H1 (cell line): ENCODE measurements at regions not wholly inside any gene's neighbourhood (a gene's known extent, or its start where the extent isn't known, plus 50 kb on each side); places are given as distances from the start of the nearest gene placed in this dataset.

Experiments
- CTCF ChIA-PET: fragments of 300-600 bp; sonication (Branson Sonifier 250); formaldehyde crosslinking; loops from one replicate; lab custom pipeline; 2021; ENCODE audit not compliant: partially characterized antibody; lab: Charles Lee
- POLR2A ChIA-PET: fragments of 300-600 bp; sonication (Branson Sonifier 250); formaldehyde crosslinking; loops from one replicate; lab custom pipeline; 2021; ENCODE audit warnings: inconsistent platforms; ENCODE audit not compliant: partially characterized antibody; lab: Charles Lee
- DNase-seq, 2 experiments: peaks; one replicate each; pipeline versions ENCODE4 v3.0.0 to v3.0.0-alpha.2; 2010 to 2022; ENCODE audit warnings: low spot score in 2 of 2, low read depth in 1 of 2, mixed read lengths in 1 of 2
- FAIRE-seq: peaks from 2 replicates; lab custom pipeline; 2011; peaks lifted over from hg19 to GRCh38; lab: Jason Lieb, UNC
- H2AFZ ChIP-seq: 2 replicates; pipeline ENCODE4 v1.8.1; 2012; ENCODE audit warnings: low read length, inconsistent platforms
- H2AK5ac ChIP-seq: 2 replicates; pipeline ENCODE4 v1.6.1; 2013; ENCODE audit warnings: low read depth, low read length
- H2BK120ac ChIP-seq: replicated peaks from 2 replicates; pipeline ENCODE3; 2013; ENCODE audit warnings: low read depth, low read length, inconsistent platforms
- H2BK12ac ChIP-seq: 2 replicates; pipeline ENCODE4 v1.6.1; 2013; ENCODE audit warnings: low read depth, low read length
- H2BK15ac ChIP-seq: 2 replicates; pipeline ENCODE4 v1.6.1; 2013; ENCODE audit warnings: low read length
- H2BK20ac ChIP-seq: 2 replicates; pipeline ENCODE4 v1.6.1; 2013; ENCODE audit warnings: low read length
- H2BK5ac ChIP-seq: 2 replicates; pipeline ENCODE4 v1.6.1; 2013; ENCODE audit warnings: low read depth, low read length
- H3K14ac ChIP-seq: 2 replicates; pipeline ENCODE4 v1.6.1; 2013; ENCODE audit warnings: inconsistent platforms; ENCODE audit not compliant: insufficient read length
- H3K18ac ChIP-seq: 2 replicates; pipeline ENCODE4 v1.6.1; 2013; ENCODE audit warnings: low read length; ENCODE audit errors: extremely low read depth
- H3K23ac ChIP-seq: 2 replicates; pipeline ENCODE4 v1.6.1; 2013; ENCODE audit warnings: inconsistent platforms; ENCODE audit not compliant: insufficient read length
- H3K23me2 ChIP-seq: 2 replicates; pipeline ENCODE4 v1.6.1; 2013; ENCODE audit warnings: low read depth, low read length
- H3K27ac ChIP-seq: 2 replicates; pipeline ENCODE4 v1.6.1; 2011; ENCODE audit warnings: low read depth, low read length, inconsistent platforms
- H3K27me3 ChIP-seq, 4 experiments: replicated peaks in 1 of 4; 1 replicate in 1 of 4; 2 replicates in 3 of 4; pipeline versions ENCODE4 v1.6.1 to v1.8.1; 2011 to 2013; ENCODE audit warnings: low read length in 3 of 4, mild to moderate bottlenecking in 3 of 4, inconsistent platforms in 2 of 4, mixed read lengths in 2 of 4, moderate library complexity in 1 of 4; ENCODE audit not compliant: control insufficient read depth in 3 of 4, insufficient read depth in 3 of 4; ENCODE audit errors: extremely low read depth in 1 of 4
- H3K36me3 ChIP-seq, 4 experiments: 2 replicates each; pipeline versions ENCODE4 v1.6.1 to v1.8.1; 2011 to 2013; ENCODE audit warnings: mild to moderate bottlenecking in 4 of 4, low read length in 3 of 4, moderate library complexity in 2 of 4, control low read depth in 1 of 4, inconsistent platforms in 1 of 4; ENCODE audit not compliant: insufficient read depth in 4 of 4, control insufficient read depth in 2 of 4
- H3K4ac ChIP-seq: replicated peaks from 2 replicates; pipeline ENCODE3; 2013; ENCODE audit warnings: low read length, low read depth, mixed read lengths, inconsistent platforms; ENCODE audit not compliant: insufficient read length
- H3K4me1 ChIP-seq, 4 experiments: replicated peaks in 1 of 4; 1 replicate in 1 of 4; 2 replicates in 3 of 4; pipeline versions ENCODE4 v1.6.1 to v1.8.1; 2011 to 2013; ENCODE audit warnings: low read length in 3 of 4, inconsistent platforms in 2 of 4, mixed read lengths in 1 of 4; ENCODE audit not compliant: insufficient read depth in 4 of 4, control insufficient read depth in 3 of 4
- H3K4me2 ChIP-seq, 2 experiments: 2 replicates each; pipeline versions ENCODE4 v1.6.1 to v1.8.1; 2011 to 2013; ENCODE audit warnings: low read depth in 2 of 2, low read length in 2 of 2, control low read depth in 1 of 2, inconsistent platforms in 1 of 2, mild to moderate bottlenecking in 1 of 2; ENCODE audit not compliant: insufficient read depth in 1 of 2
- H3K4me3 ChIP-seq, 4 experiments: fragments of 200-600, 300-600 bp in 1 of 4; sonication (generic), shearing (Covaris generic), sonication (Bioruptor Twin) in 1 of 4; 2 replicates each; pipeline versions ENCODE4 v1.5.1 to v1.8.1; 2011 to 2016; ENCODE audit warnings: low read length in 4 of 4, low read depth in 3 of 4, control low read depth in 2 of 4, inconsistent platforms in 2 of 4, mild to moderate bottlenecking in 2 of 4, mixed read lengths in 1 of 4, moderate library complexity in 1 of 4; ENCODE audit not compliant: insufficient read depth in 2 of 4; ENCODE audit errors: extremely low read depth in 1 of 4
- H3K56ac ChIP-seq: replicated peaks from 2 replicates; pipeline ENCODE3; 2013; ENCODE audit warnings: low read depth, mild to moderate bottlenecking, mixed read lengths, low read length, inconsistent platforms; ENCODE audit not compliant: insufficient read length
- H3K79me1 ChIP-seq: 2 replicates; pipeline ENCODE4 v1.6.1; 2013; ENCODE audit warnings: low read depth, low read length, control low read depth
- H3K79me2 ChIP-seq, 2 experiments: 2 replicates each; pipeline versions ENCODE4 v1.6.1 to v1.8.1; 2012 to 2013; ENCODE audit warnings: low read length in 2 of 2, mild to moderate bottlenecking in 2 of 2, inconsistent platforms in 1 of 2; ENCODE audit not compliant: insufficient read depth in 2 of 2, control insufficient read depth in 1 of 2
- H3K9ac ChIP-seq, 4 experiments: replicated peaks in 1 of 4; 1 replicate in 1 of 4; 2 replicates in 3 of 4; pipeline versions ENCODE4 v1.6.1 to v1.8.1; 2011 to 2013; ENCODE audit warnings: low read depth in 3 of 4, low read length in 3 of 4, control low read depth in 2 of 4, mild to moderate bottlenecking in 2 of 4, moderate library complexity in 2 of 4, inconsistent platforms in 1 of 4; ENCODE audit errors: extremely low read depth in 1 of 4
- H3K9me3 ChIP-seq, 2 experiments: 2 replicates each; pipeline versions ENCODE4 v1.6.1 to v1.8.1; 2012 to 2013; ENCODE audit warnings: mild to moderate bottlenecking in 2 of 2, moderate library complexity in 2 of 2, control low read depth in 1 of 2, inconsistent platforms in 1 of 2, low read depth in 1 of 2, low read length in 1 of 2, mixed read lengths in 1 of 2; ENCODE audit not compliant: insufficient read depth in 2 of 2
- H4K20me1 ChIP-seq, 2 experiments: replicated peaks in 1 of 2; 2 replicates each; pipeline versions ENCODE3 to v1.8.1; 2011 to 2013; ENCODE audit warnings: inconsistent platforms in 2 of 2, low read length in 2 of 2, mild to moderate bottlenecking in 1 of 2; ENCODE audit not compliant: insufficient read depth in 2 of 2, control insufficient read depth in 1 of 2
- H4K5ac ChIP-seq: 2 replicates; pipeline ENCODE4 v1.6.1; 2013; ENCODE audit warnings: low read length, low read depth, mixed read lengths, inconsistent platforms; ENCODE audit not compliant: insufficient read length
- H4K8ac ChIP-seq: 2 replicates; pipeline ENCODE4 v1.8.0; 2013; ENCODE audit warnings: mild to moderate bottlenecking, moderate library complexity, low read length, inconsistent platforms; ENCODE audit not compliant: insufficient read depth; ENCODE audit errors: extremely low read depth
- H4K91ac ChIP-seq: replicated peaks from 2 replicates; pipeline ENCODE3; 2013; ENCODE audit warnings: low read length, mixed read lengths, inconsistent platforms; ENCODE audit not compliant: insufficient read length
- CBX8 ChIP-seq: fragments of 300-800, 300-1000 bp; sonication (generic); IDR thresholded peaks from 2 replicates; pipeline ENCODE4 v1.7.1; 2016; ENCODE audit warnings: low read depth, low read length, borderline replicate concordance
- CHD1 ChIP-seq: IDR thresholded peaks from 2 replicates; pipeline ENCODE4 v1.6.1; 2012; ENCODE audit warnings: low read depth, low read length, improper control_type of control experiment
- GTF2F1 ChIP-seq: IDR thresholded peaks from 2 replicates; pipeline ENCODE4 v1.6.1; 2012; ENCODE audit warnings: low read depth, low read length, improper control_type of control experiment, borderline replicate concordance
- HDAC6 ChIP-seq: IDR thresholded peaks from one replicate; pipeline ENCODE4 v1.7.1; 2012; ENCODE audit warnings: low read depth, mild to moderate bottlenecking, inconsistent platforms, low read length, moderate library complexity
- NRF1 ChIP-seq: IDR thresholded peaks from 2 replicates; pipeline ENCODE4 v1.6.1; 2011; ENCODE audit warnings: mild to moderate bottlenecking, low read depth, low read length, improper control_type of control experiment
- POU5F1 ChIP-seq: IDR thresholded peaks from 2 replicates; pipeline ENCODE4 v1.6.1; 2011; ENCODE audit warnings: low read depth, mild to moderate bottlenecking, low read length, moderate library complexity
- RNF2 ChIP-seq: fragments of 200-900, 300-1000 bp; sonication (generic); IDR thresholded peaks from 2 replicates; pipeline ENCODE4 v1.7.1; 2016; ENCODE audit warnings: borderline replicate concordance, low read depth, mild to moderate bottlenecking, antibody characterized with exemption, low read length; ENCODE audit not compliant: poor library complexity, severe bottlenecking; ENCODE audit errors: missing control alignments
- WGBS, 2 experiments: shearing (Covaris generic) in 1 of 2; methylation state at CpG; one replicate each; pipeline versions ENCODE4 v1.1.6 to v1.1.7; 2013 to 2015; ENCODE audit warnings: low lambda C conversion rate in 2 of 2, mixed read lengths in 2 of 2, inconsistent platforms in 1 of 2, low coverage in 1 of 2, missing lambda C conversion rate in 1 of 2; ENCODE audit not compliant: insufficient replicate concordance in 2 of 2, insufficient coverage in 1 of 2, insufficient read length in 1 of 2; ENCODE audit errors: extremely low coverage in 1 of 2, missing lambda C conversion rate in 1 of 2; 5-methylcytosine and 5-hydroxymethylcytosine counted together
- TF ChIP-seq, protein P1 (sequence below): IDR thresholded peaks from 2 replicates; pipeline ENCODE4 v1.6.1; 2011; ENCODE audit warnings: low read depth, mild to moderate bottlenecking, low read length; ENCODE audit not compliant: insufficient read depth

DNA sequence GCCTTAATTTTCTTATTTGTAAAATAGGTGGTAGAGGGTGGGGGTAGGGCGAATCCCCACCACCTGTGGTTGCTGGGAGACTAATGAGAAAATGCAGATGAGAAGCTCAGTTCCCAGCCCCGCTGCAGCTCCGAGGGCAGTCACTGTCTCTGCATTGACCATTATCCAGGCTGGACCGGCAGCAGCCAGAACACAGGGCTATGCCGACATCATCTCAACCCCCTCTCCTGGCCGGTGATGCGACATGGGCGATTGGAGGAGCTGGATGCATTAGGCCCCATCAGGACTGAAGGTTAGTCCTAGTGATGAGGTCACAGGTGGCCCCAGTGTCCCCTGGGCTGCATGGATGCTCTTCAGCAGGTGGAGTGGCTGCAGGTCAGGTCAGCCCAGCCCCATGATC lies 412.4 kb downstream of the CTTN start:
- H2BK15ac ChIP-seq, result no peak overlapping the region
- H3K14ac ChIP-seq, result no peak overlapping the region
- no peak overlapping the region for H2BK120ac ChIP-seq
- no peak overlapping the region for H3K56ac ChIP-seq
- WGBS, 2 experiments, result 92% methylated on average over 8 of the region's 8 CpGs; no CpG with 5 or more reads in 1 of the 2 experiments
- H3K79me2 ChIP-seq, result no peaks in the 10 kb centered on the region
- no peak overlapping the region for H2AFZ ChIP-seq
- no peak overlapping the region for H3K4me3 ChIP-seq
- no peak overlapping the region for H3K4me2 ChIP-seq
- ChIA-PET POLR2A (interaction anchor here (1.0 kb wide), 1 partner anchor 8 kb away, joined by 3 read pairs; no protein-coding TSS in a partner anchor), CTCF (interaction anchor here (0.8 to 4.1 kb wide), 3 partner anchors 14 to 140 kb away, joined by 3 to 13 read pairs (median 5); no protein-coding TSS in a partner anchor)
- peaks cover 5% of the 10 kb centered on the region; the same call in 1 of the 2 replicates for H3K23me2 ChIP-seq
- no peak overlapping the region for H2BK12ac ChIP-seq
- H3K4me1 ChIP-seq, result peaks cover 0 to 6% (median 0%) of the 10 kb centered on the region in 4 experiments; a peak in 2 of 7 replicates
- H3K79me1 ChIP-seq, result no peaks in the 10 kb centered on the region
- no peak overlapping the region for H4K8ac ChIP-seq
- no peak overlapping the region for H2BK20ac ChIP-seq
- no peak overlapping the region for H4K91ac ChIP-seq
- H3K27me3 ChIP-seq, result no peaks in the 10 kb centered on the region
- H3K23ac ChIP-seq, result no peak overlapping the region
- peaks cover 3 to 8% of the 10 kb centered on the region in 2 experiments for H4K20me1 ChIP-seq
- FAIRE-seq (no peak), DNase-seq (no peak)
- H3K9me3 ChIP-seq, result no peaks in the 10 kb centered on the region
- no peak overlapping the region for H2BK5ac ChIP-seq
- no peak overlapping the region for H4K5ac ChIP-seq
- no peak overlapping the region for H3K18ac ChIP-seq
- H3K36me3 ChIP-seq, result peaks cover 0 to 6% (median 0%) of the 10 kb centered on the region in 4 experiments; a peak in 1 of 8 replicates
- no peak overlapping the region for H2AK5ac ChIP-seq
- H3K4ac ChIP-seq, result no peak overlapping the region
- H3K9ac ChIP-seq, result no peak overlapping the region
- no peak overlapping the region for H3K27ac ChIP-seq
- TF ChIP-seq RNF2 (no peak), CHD1 (no peak), GTF2F1 (no peak), POU5F1 (no peak), CBX8 (no peak), NRF1 (no peak), HDAC6 (no peak)
- TF ChIP-seq, protein P1, sequence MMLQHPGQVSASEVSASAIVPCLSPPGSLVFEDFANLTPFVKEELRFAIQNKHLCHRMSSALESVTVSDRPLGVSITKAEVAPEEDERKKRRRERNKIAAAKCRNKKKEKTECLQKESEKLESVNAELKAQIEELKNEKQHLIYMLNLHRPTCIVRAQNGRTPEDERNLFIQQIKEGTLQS, result no peak
